A549 (cell line): ENCODE measurements at regions not wholly inside any gene's neighbourhood (a gene's known extent, or its start where the extent isn't known, plus 50 kb on each side); places are given as distances from the start of the nearest gene placed in this dataset.

Experiments used
- ATAC-seq, 2 experiments: fragments of 200-7000 bp in 1 of 2; fragments of >200 bp in 1 of 2; cut with Nextera tagmentation in 1 of 2; cut with Tn5 transposase in 1 of 2; 3 replicates each; pipeline versions ENCODE4 v1.8.0 to v1.9.1; 2018 to 2020; ENCODE audit warnings: mild to moderate bottlenecking in 1 of 2, moderate library complexity in 1 of 2
- CTCF ChIA-PET: fragments of 300-600 bp; sonication (Branson Sonifier 250); formaldehyde crosslinking; extraction: SDS; loops from one replicate; lab custom pipeline; 2021; ENCODE audit warnings: antibody characterized with exemption, inconsistent platforms; lab: Yijun Ruan, JAX
- POLR2A ChIA-PET: fragments of 350-600 bp; formaldehyde crosslinking; extraction: SDS; loops from one replicate; lab custom pipeline; 2021; ENCODE audit warnings: antibody characterized with exemption, inconsistent platforms; lab: Yijun Ruan, JAX
- DNase-seq, 2 experiments: peaks; one replicate each; pipeline versions ENCODE4 v3.0.0 to v3.0.0-alpha.2; 2011 to 2016; ENCODE audit warnings: low read depth in 1 of 2, low spot score in 1 of 2
- FAIRE-seq: peaks from 2 replicates; lab custom pipeline; 2011; peaks lifted over from hg19 to GRCh38; lab: Jason Lieb, UNC
- H3K27ac ChIP-seq, 2 experiments: fragments of >200 bp; sonication (Bioruptor Twin); formaldehyde crosslinking; 3 replicates each; pipeline ENCODE4 v1.5.1; 2016 to 2017
- H3K4me1 ChIP-seq: fragments of >200 bp; sonication (Bioruptor Twin); formaldehyde crosslinking; 3 replicates; pipeline ENCODE4 v1.6.1; 2016
- H3K4me2 ChIP-seq: fragments of >200 bp; sonication (Bioruptor Twin); formaldehyde crosslinking; 3 replicates; pipeline ENCODE4 v1.6.1; 2016
- H3K4me3 ChIP-seq: fragments of >200 bp; sonication (Bioruptor Twin); formaldehyde crosslinking; 3 replicates; pipeline ENCODE4 v1.5.1; 2016
- H3K9me3 ChIP-seq: fragments of >200 bp; sonication (Bioruptor Twin); formaldehyde crosslinking; 3 replicates; pipeline ENCODE4 v1.6.1; 2016
- BCL3 ChIP-seq: fragments of >200 bp; sonication (Bioruptor Twin); formaldehyde crosslinking; IDR thresholded peaks from 3 replicates; pipeline ENCODE4 v1.6.1; 2016
- BHLHE40 ChIP-seq: IDR thresholded peaks from 2 replicates; pipeline ENCODE4 v1.6.1; 2012; ENCODE audit warnings: low read depth, low read length, inconsistent platforms
- CBX2 ChIP-seq: fragments of 200-600 bp; sonication (generic); IDR thresholded peaks from 2 replicates; pipeline ENCODE4 v1.6.1; 2016; ENCODE audit warnings: low read depth, mild to moderate bottlenecking, borderline replicate concordance
- CBX8 ChIP-seq: fragments of 200-600 bp; sonication (generic); IDR thresholded peaks from 2 replicates; pipeline ENCODE4 v1.6.1; 2016
- CHD2 ChIP-seq: fragments of 150-350 bp; IDR thresholded peaks from 2 replicates; pipeline ENCODE4 v1.6.1; 2014; ENCODE audit warnings: low read length; ENCODE audit not compliant: partially characterized antibody
- CTCF ChIP-seq: fragments of >200 bp; sonication (Bioruptor Twin); formaldehyde crosslinking; IDR thresholded peaks from 3 replicates; pipeline ENCODE4 v1.5.1; 2016
- EHF ChIP-seq: fragments of 250-450 bp; sonication (Bioruptor Pico); IDR thresholded peaks from 2 replicates; pipeline ENCODE4 v1.5.0; 2020; ENCODE audit warnings: mild to moderate bottlenecking
- EP300 ChIP-seq, 2 experiments: fragments of >200 bp; sonication (Bioruptor Twin); formaldehyde crosslinking; IDR thresholded peaks; 2 replicates in 1 of 2; 3 replicates in 1 of 2; pipeline ENCODE4 v1.6.1; 2016 to 2017
- FOSB ChIP-seq: fragments of 250-450 bp; sonication (Bioruptor Pico); IDR thresholded peaks from 2 replicates; pipeline ENCODE4 v1.5.0; 2020; ENCODE audit warnings: mild to moderate bottlenecking, moderate library complexity
- FOSL2 ChIP-seq, 2 experiments: fragments of 450-650 bp in 1 of 2; fragments of >200 bp in 1 of 2; sonication (Bioruptor Twin) in 1 of 2; formaldehyde crosslinking; IDR thresholded peaks; 2 replicates each; pipeline versions ENCODE4 v1.5.0 to v1.6.1; 2016 to 2020; ENCODE audit warnings: mild to moderate bottlenecking in 1 of 2, moderate library complexity in 1 of 2
- GATA3 ChIP-seq: IDR thresholded peaks from 2 replicates; pipeline ENCODE4 v1.6.1; 2012; ENCODE audit warnings: borderline replicate concordance
- HEYL ChIP-seq: fragments of 250-450 bp; sonication (Bioruptor Pico); IDR thresholded peaks from 2 replicates; pipeline ENCODE4 v1.8.0; 2021; ENCODE audit warnings: mild to moderate bottlenecking, moderate library complexity
- HOXB13 ChIP-seq: fragments of 250-450 bp; sonication (Bioruptor Pico); IDR thresholded peaks from 2 replicates; pipeline ENCODE4 v1.5.0; 2020; ENCODE audit warnings: low read depth, mild to moderate bottlenecking, moderate library complexity
- JUN ChIP-seq, 2 experiments: fragments of >200 bp; sonication (Bioruptor Twin); formaldehyde crosslinking; IDR thresholded peaks; 2 replicates in 1 of 2; 3 replicates in 1 of 2; pipeline ENCODE4 v1.6.1; 2016 to 2017
- KDM1A ChIP-seq: fragments of 200-600 bp; sonication (generic); IDR thresholded peaks from 2 replicates; pipeline ENCODE4 v1.6.1; 2016; ENCODE audit warnings: low read depth, mild to moderate bottlenecking
- KDM5A ChIP-seq: fragments of 200-600 bp; sonication (generic); IDR thresholded peaks from 2 replicates; pipeline ENCODE4 v1.6.1; 2016; ENCODE audit warnings: antibody characterized with exemption, mild to moderate bottlenecking
- MAX ChIP-seq: IDR thresholded peaks from 2 replicates; pipeline ENCODE4 v1.6.1; 2012
- MYC ChIP-seq: IDR thresholded peaks from 2 replicates; pipeline ENCODE4 v1.6.1; 2012; ENCODE audit warnings: mild to moderate bottlenecking, inconsistent platforms, low read length, improper control_type of control experiment, borderline replicate concordance
- NFE2L2 ChIP-seq: fragments of 150-350 bp; conservative IDR thresholded peaks from 2 replicates; pipeline ENCODE4 v1.6.1; 2014; ENCODE audit warnings: low read length
- NPAS2 ChIP-seq: fragments of 250-450 bp; sonication (Bioruptor Pico); IDR thresholded peaks from 2 replicates; pipeline ENCODE4 v1.8.0; 2022; ENCODE audit warnings: mild to moderate bottlenecking, moderate library complexity, borderline replicate concordance
- POLR2AphosphoS2 ChIP-seq: conservative IDR thresholded peaks from 2 replicates; pipeline ENCODE4 v1.6.1; 2012; ENCODE audit warnings: low read length, improper control_type of control experiment, inconsistent platforms
- RAD21 ChIP-seq, 2 experiments: fragments of >200 bp in 1 of 2; sonication (Bioruptor Twin) in 1 of 2; formaldehyde crosslinking in 1 of 2; IDR thresholded peaks in 1 of 2; conservative IDR thresholded peaks in 1 of 2; 2 replicates in 1 of 2; 3 replicates in 1 of 2; pipeline ENCODE4 v1.6.1; 2012 to 2018; ENCODE audit warnings: inconsistent platforms in 1 of 2
- RARB ChIP-seq: fragments of 250-450 bp; sonication (Bioruptor Pico); IDR thresholded peaks from 2 replicates; pipeline ENCODE4 v1.8.0; 2021; ENCODE audit warnings: mild to moderate bottlenecking, moderate library complexity
- RCOR1 ChIP-seq: fragments of 150-350 bp; IDR thresholded peaks from 2 replicates; pipeline ENCODE4 v1.6.1; 2014; ENCODE audit warnings: antibody characterized with exemption, low read length, low read depth
- RFX5 ChIP-seq: fragments of 450-650 bp; IDR thresholded peaks from 2 replicates; pipeline ENCODE4 v1.7.1; 2014; ENCODE audit warnings: antibody characterized with exemption, mild to moderate bottlenecking, moderate library complexity
- SREBF2 ChIP-seq: fragments of 450-650 bp; IDR thresholded peaks from 2 replicates; pipeline ENCODE4 v1.6.1; 2014; ENCODE audit warnings: mild to moderate bottlenecking, moderate library complexity
- TFCP2L1 ChIP-seq: fragments of 250-450 bp; sonication (Bioruptor Pico); IDR thresholded peaks from 2 replicates; pipeline ENCODE4 v1.5.0; 2021; ENCODE audit warnings: mild to moderate bottlenecking
- TP53 ChIP-seq: fragments of 250-450 bp; sonication (Bioruptor Pico); IDR thresholded peaks from 2 replicates; pipeline ENCODE4 v1.5.0; 2021; ENCODE audit warnings: mild to moderate bottlenecking, moderate library complexity
- ZFP36 ChIP-seq: fragments of 450-650 bp; IDR thresholded peaks from 2 replicates; pipeline ENCODE4 v1.6.1; 2014; ENCODE audit warnings: borderline replicate concordance; ENCODE audit not compliant: partially characterized antibody
- WGBS: methylation state at CpG from one replicate; pipeline ENCODE4 v1.1.6; 2017; ENCODE audit errors: missing lambda C conversion rate; 5-methylcytosine and 5-hydroxymethylcytosine counted together

GRCh38 chr3:106214641-106215040 is 345.8 kb upstream of the CBLB start:
- FAIRE-seq = no peak
- no peak for TF ChIP-seq CHD2
- TF ChIP-seq FOSB = no peak
- TF ChIP-seq HOXB13 (CRISPR knock-in tag) = no peak
- no peak for TF ChIP-seq EHF (CRISPR knock-in tag)
- TF ChIP-seq TP53 (CRISPR knock-in tag) = no peak
- TF ChIP-seq CBX2 = no peak
- TF ChIP-seq NFE2L2 = no peak
- no peak for TF ChIP-seq GATA3
- TF ChIP-seq RCOR1 = no peak
- no peak for ATAC-seq
- Histone ChIP-seq H3K4me2 (peak overlapping the region; percentile 23; the same call in 1 of the 3 replicates), H3K4me3 (no peak overlapping the region), H3K27ac (no peak overlapping the region), H3K9me3 (peaks cover 2% of the 10 kb centered on the region; the same call in 1 of the 3 replicates), H3K4me1 (no peaks in the 10 kb centered on the region)
- CTCF ChIA-PET = interaction anchor here (1.1 to 1.2 kb wide), 2 partner anchors 395 to 522 kb away, joined by 3 read pairs; no protein-coding TSS in a partner anchor
- POLR2A ChIA-PET = no interaction called here
- 63% methylated on average over 4 of the region's 4 CpGs for WGBS
- no peak for DNase-seq

GRCh38 chr3:106215047-106215446 is 346.2 kb upstream of the CBLB start:
- ATAC-seq (no peak), FAIRE-seq (no peak), DNase-seq (no peak)
- POLR2A ChIA-PET = no interaction called here
- Histone ChIP-seq H3K4me2 (no peak overlapping the region), H3K4me3 (no peak overlapping the region), H3K4me1 (no peaks in the 10 kb centered on the region), H3K9me3 (peaks cover 2% of the 10 kb centered on the region; the same call in 1 of the 3 replicates), H3K27ac (no peak overlapping the region)
- CTCF ChIA-PET = interaction anchor here (1.1 to 1.2 kb wide), 2 partner anchors 394 to 522 kb away, joined by 3 read pairs; no protein-coding TSS in a partner anchor
- no peak for TF ChIP-seq CBX8
- no peak for TF ChIP-seq KDM1A
- TF ChIP-seq ZFP36 = no peak
- TF ChIP-seq POLR2AphosphoS2 = no peak
- TF ChIP-seq MYC = no peak
- no peak for TF ChIP-seq MAX
- TF ChIP-seq SREBF2 = no peak
- no peak for TF ChIP-seq BCL3
- TF ChIP-seq EP300 (IDR thresholded peaks at IDR 0.05) = no peak
- TF ChIP-seq RAD21 (conservative IDR thresholded peaks at IDR 0.05 in 1 of 2, IDR thresholded peaks at IDR 0.05 in 1 of 2) = no peak
- no peak for TF ChIP-seq NPAS2 (CRISPR knock-in tag)
- no peak for TF ChIP-seq TP53 (CRISPR knock-in tag)
- no peak for TF ChIP-seq CTCF
- 42% methylated on average over 1 of the region's 1 CpG for WGBS

- Histone ChIP-seq H3K9me3 (peaks cover 2% of the 10 kb centered on the region; the same call in 1 of the 3 replicates), H3K4me1 (no peaks in the 10 kb centered on the region), H3K27ac (no peak overlapping the region), H3K4me3 (no peak overlapping the region), H3K4me2 (no peak overlapping the region)
- 29% methylated on average over 2 of the region's 2 CpGs for WGBS
- ChIA-PET CTCF (no interaction called here), POLR2A (no interaction called here)
- no peak for ATAC-seq
- TF ChIP-seq FOSL2 (IDR thresholded peaks at IDR 0.05) (no peak), FOSL2 (CRISPR knock-in tag; IDR thresholded peaks at IDR 0.05) (no peak), BHLHE40 (no peak), POLR2AphosphoS2 (no peak), RARB (no peak), KDM5A (no peak), KDM1A (no peak), JUN (IDR thresholded peaks at IDR 0.05) (no peak), TFCP2L1 (CRISPR knock-in tag) (no peak), HEYL (CRISPR knock-in tag) (no peak), RFX5 (no peak)
- DNase-seq = no peak
- no peak for FAIRE-seq
Observed at GRCh38 chr3:106217745-106218144, 348.9 kb upstream of the CBLB start.
